ENCODE measurements at regions not wholly inside any gene's neighbourhood (a gene's known extent, or its start where the extent isn't known, plus 50 kb on each side); places are given as distances from the start of the nearest gene placed in this dataset.

- TF ChIP-seq SIN3A (IDR thresholded peaks at IDR 0.05; ENCODE audit: borderline replicate concordance, insufficient read depth, low read length), result no peak
- no peak for TF ChIP-seq REST (IDR thresholded peaks at IDR 0.05; ENCODE audit: insufficient read depth in 1 of 2, low read depth in 2 of 2, low read length in 2 of 2)
- TF ChIP-seq TAF1 (IDR thresholded peaks at IDR 0.05; ENCODE audit: borderline replicate concordance, insufficient read depth, low read length), result no peak
- TF ChIP-seq FOXP2 (optimal IDR thresholded peaks at IDR 0.05; ENCODE audit: borderline replicate concordance, extremely low read depth, extremely low read length, insufficient read depth), result no peak
- TF ChIP-seq POLR2AphosphoS5 (IDR thresholded peaks at IDR 0.05; ENCODE audit: low read depth, low read length), result no peak
Measured at GRCh38 chr9:87378676-87379075, 119.0 kb upstream of the DAPK1 start.

DNA sequence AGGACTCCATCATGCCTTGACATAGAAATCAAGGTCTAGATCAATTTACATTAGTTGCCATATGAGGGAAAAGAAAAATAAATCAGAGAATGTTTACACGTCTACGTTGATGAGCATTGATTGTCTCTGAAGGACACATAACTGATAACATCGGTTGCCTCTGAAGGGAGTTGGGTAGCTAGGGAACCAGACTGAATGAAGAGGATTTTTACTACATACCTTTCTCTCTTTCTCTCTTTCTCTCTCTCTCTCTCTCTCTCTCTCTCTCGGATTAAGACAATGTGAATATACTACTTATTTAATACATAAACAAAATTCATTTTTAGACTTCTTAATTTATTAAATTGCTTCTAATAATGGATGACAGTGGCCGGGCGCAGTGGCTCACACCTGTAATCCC lies 118.4 kb upstream of the DAPK1 start:
- TF ChIP-seq FOXP2 (optimal IDR thresholded peaks at IDR 0.05; ENCODE audit: borderline replicate concordance, extremely low read depth, extremely low read length, insufficient read depth) (no peak), POLR2AphosphoS5 (IDR thresholded peaks at IDR 0.05; ENCODE audit: low read depth, low read length) (no peak), TAF1 (IDR thresholded peaks at IDR 0.05; ENCODE audit: borderline replicate concordance, insufficient read depth, low read length) (no peak), SIN3A (IDR thresholded peaks at IDR 0.05; ENCODE audit: borderline replicate concordance, insufficient read depth, low read length) (no peak), REST (IDR thresholded peaks at IDR 0.05; ENCODE audit: insufficient read depth in 1 of 2, low read depth in 2 of 2, low read length in 2 of 2) (no peak)

- TF ChIP-seq FOXP2 (optimal IDR thresholded peaks at IDR 0.05; ENCODE audit: borderline replicate concordance, extremely low read depth, extremely low read length, insufficient read depth), result no peak
- no peak for TF ChIP-seq TAF1 (IDR thresholded peaks at IDR 0.05; ENCODE audit: borderline replicate concordance, insufficient read depth, low read length)
- TF ChIP-seq REST (IDR thresholded peaks at IDR 0.05; ENCODE audit: insufficient read depth in 1 of 2, low read depth in 2 of 2, low read length in 2 of 2), result no peak
Measured at GRCh38 chr9:87381050-87381711, 116.5 kb upstream of the DAPK1 start.

- no peak for TF ChIP-seq SIN3A (IDR thresholded peaks at IDR 0.05; ENCODE audit: borderline replicate concordance, insufficient read depth, low read length)
- no peak for TF ChIP-seq REST (IDR thresholded peaks at IDR 0.05; ENCODE audit: insufficient read depth in 1 of 2, low read depth in 2 of 2, low read length in 2 of 2)
- no peak for TF ChIP-seq FOXP2 (optimal IDR thresholded peaks at IDR 0.05; ENCODE audit: borderline replicate concordance, extremely low read depth, extremely low read length, insufficient read depth)
- no peak for TF ChIP-seq POLR2AphosphoS5 (IDR thresholded peaks at IDR 0.05; ENCODE audit: low read depth, low read length)
- no peak for TF ChIP-seq TAF1 (IDR thresholded peaks at IDR 0.05; ENCODE audit: borderline replicate concordance, insufficient read depth, low read length)
Measured at GRCh38 chr9:87381746-87382145, 115.9 kb upstream of the DAPK1 start.

GRCh38 chr9:87382900-87383299 lies 114.8 kb upstream of the DAPK1 start:
- TF ChIP-seq REST (IDR thresholded peaks at IDR 0.05; ENCODE audit: insufficient read depth in 1 of 2, low read depth in 2 of 2, low read length in 2 of 2) (no peak), SIN3A (IDR thresholded peaks at IDR 0.05; ENCODE audit: borderline replicate concordance, insufficient read depth, low read length) (no peak), POLR2AphosphoS5 (IDR thresholded peaks at IDR 0.05; ENCODE audit: low read depth, low read length) (no peak), TAF1 (IDR thresholded peaks at IDR 0.05; ENCODE audit: borderline replicate concordance, insufficient read depth, low read length) (no peak), FOXP2 (optimal IDR thresholded peaks at IDR 0.05; ENCODE audit: borderline replicate concordance, extremely low read depth, extremely low read length, insufficient read depth) (no peak)

Data from PFSK-1 (cell line).